ENCODE measurements at regions not wholly inside any gene's neighbourhood (a gene's known extent, or its start where the extent isn't known, plus 50 kb on each side); places are given as distances from the start of the nearest gene placed in this dataset.

- no peak for TF ChIP-seq EZH2 (IDR thresholded peaks at IDR 0.05; ENCODE audit: insufficient read depth, low read length)
- TF ChIP-seq, protein P1, sequence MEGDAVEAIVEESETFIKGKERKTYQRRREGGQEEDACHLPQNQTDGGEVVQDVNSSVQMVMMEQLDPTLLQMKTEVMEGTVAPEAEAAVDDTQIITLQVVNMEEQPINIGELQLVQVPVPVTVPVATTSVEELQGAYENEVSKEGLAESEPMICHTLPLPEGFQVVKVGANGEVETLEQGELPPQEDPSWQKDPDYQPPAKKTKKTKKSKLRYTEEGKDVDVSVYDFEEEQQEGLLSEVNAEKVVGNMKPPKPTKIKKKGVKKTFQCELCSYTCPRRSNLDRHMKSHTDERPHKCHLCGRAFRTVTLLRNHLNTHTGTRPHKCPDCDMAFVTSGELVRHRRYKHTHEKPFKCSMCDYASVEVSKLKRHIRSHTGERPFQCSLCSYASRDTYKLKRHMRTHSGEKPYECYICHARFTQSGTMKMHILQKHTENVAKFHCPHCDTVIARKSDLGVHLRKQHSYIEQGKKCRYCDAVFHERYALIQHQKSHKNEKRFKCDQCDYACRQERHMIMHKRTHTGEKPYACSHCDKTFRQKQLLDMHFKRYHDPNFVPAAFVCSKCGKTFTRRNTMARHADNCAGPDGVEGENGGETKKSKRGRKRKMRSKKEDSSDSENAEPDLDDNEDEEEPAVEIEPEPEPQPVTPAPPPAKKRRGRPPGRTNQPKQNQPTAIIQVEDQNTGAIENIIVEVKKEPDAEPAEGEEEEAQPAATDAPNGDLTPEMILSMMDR (IDR thresholded peaks at IDR 0.05; ENCODE audit: insufficient read depth, low read depth, low read length) = no peak
- no peak for FAIRE-seq
- H3K79me2 ChIP-seq (ENCODE audit: insufficient read depth, low read length) = no peaks in the 10 kb centered on the region
- no peak overlapping the region for H3K9ac ChIP-seq (ENCODE audit: low read length)
- no peak overlapping the region for H2AFZ ChIP-seq (ENCODE audit: low read depth, low read length)
- H3K27ac Mint-ChIP-seq (ENCODE audit: unreplicated experiment) = peak overlapping the region; percentile 37
- H3K4me1 Mint-ChIP-seq (ENCODE audit: low read depth, unreplicated experiment) = peaks cover 1% of the 10 kb centered on the region
- H3K4me1 ChIP-seq (ENCODE audit: insufficient read depth, low read length) = no peaks in the 10 kb centered on the region
- H3K27me3 ChIP-seq (ENCODE audit: insufficient read depth, low read length) = no peaks in the 10 kb centered on the region
- H3K27me3 Mint-ChIP-seq (ENCODE audit: low read depth, unreplicated experiment) = no peaks in the 10 kb centered on the region
- no peak overlapping the region for H3K4me3 Mint-ChIP-seq (ENCODE audit: unreplicated experiment)
- H4K20me1 ChIP-seq (ENCODE audit: insufficient read depth, low read length) = no peaks in the 10 kb centered on the region
- H3K4me2 ChIP-seq (ENCODE audit: low read length) = no peak overlapping the region
- peak; percentile 1 for DNase-seq (ENCODE audit: low read depth)
- H3K4me3 ChIP-seq (ENCODE audit: insufficient read depth, low read depth, low read length) = no peak overlapping the region
- no peaks in the 10 kb centered on the region for H3K9me3 ChIP-seq (ENCODE audit: insufficient read depth, low read depth, low read length)
- no peak overlapping the region for H3K27ac ChIP-seq (ENCODE audit: low read depth, low read length)
- H3K36me3 Mint-ChIP-seq (ENCODE audit: low read depth, unreplicated experiment) = no peaks in the 10 kb centered on the region
- H3K36me3 ChIP-seq (ENCODE audit: insufficient read depth, low read length) = no peaks in the 10 kb centered on the region
- H3K9me3 Mint-ChIP-seq (ENCODE audit: unreplicated experiment) = peaks cover 9% of the 10 kb centered on the region
Observed at GRCh38 chr11:39570526-39570925, 1888.9 kb downstream of the LRRC4C start.

DNA sequence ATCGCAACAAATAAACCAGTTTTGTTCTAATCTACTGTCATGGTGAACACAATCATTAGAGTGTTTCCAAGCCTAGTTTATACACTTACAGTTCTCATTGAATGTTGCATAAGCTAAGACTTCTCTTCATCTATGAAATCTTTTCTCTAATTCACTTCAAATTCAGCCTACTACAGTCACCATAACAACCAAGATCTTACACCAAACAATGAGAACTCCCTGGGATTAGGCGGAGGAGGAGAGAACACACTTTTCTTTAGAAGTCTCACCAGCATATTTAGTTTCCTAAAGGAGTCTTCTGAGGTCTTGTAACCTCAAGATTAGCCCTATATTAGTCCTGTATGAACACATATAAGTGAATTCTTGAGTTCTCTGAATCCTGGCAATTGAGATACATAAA, 1889.7 kb downstream of the LRRC4C start:
- no peak overlapping the region for H3K9ac ChIP-seq (ENCODE audit: low read length)
- no peak for FAIRE-seq
- no peaks in the 10 kb centered on the region for H3K4me1 ChIP-seq (ENCODE audit: insufficient read depth, low read length)
- H4K20me1 ChIP-seq (ENCODE audit: insufficient read depth, low read length) = no peaks in the 10 kb centered on the region
- no peak overlapping the region for H3K4me2 ChIP-seq (ENCODE audit: low read length)
- no peaks in the 10 kb centered on the region for H3K79me2 ChIP-seq (ENCODE audit: insufficient read depth, low read length)
- TF ChIP-seq, protein P1 (IDR thresholded peaks at IDR 0.05; ENCODE audit: insufficient read depth, low read depth, low read length) = no peak
- TF ChIP-seq EZH2 (IDR thresholded peaks at IDR 0.05; ENCODE audit: insufficient read depth, low read length) = no peak
- Mint-ChIP-seq H3K27ac (ENCODE audit: unreplicated experiment) (no peak overlapping the region), H3K36me3 (ENCODE audit: low read depth, unreplicated experiment) (no peaks in the 10 kb centered on the region), H3K9me3 (ENCODE audit: unreplicated experiment) (peaks cover 9% of the 10 kb centered on the region), H3K4me3 (ENCODE audit: unreplicated experiment) (no peak overlapping the region), H3K4me1 (ENCODE audit: low read depth, unreplicated experiment) (peaks cover 1% of the 10 kb centered on the region), H3K27me3 (ENCODE audit: low read depth, unreplicated experiment) (no peaks in the 10 kb centered on the region)
- H3K9me3 ChIP-seq (ENCODE audit: insufficient read depth, low read depth, low read length) = no peaks in the 10 kb centered on the region
- H3K27ac ChIP-seq (ENCODE audit: low read depth, low read length) = no peak overlapping the region
- H3K36me3 ChIP-seq (ENCODE audit: insufficient read depth, low read length) = no peaks in the 10 kb centered on the region
- no peaks in the 10 kb centered on the region for H3K27me3 ChIP-seq (ENCODE audit: insufficient read depth, low read length)
- H3K4me3 ChIP-seq (ENCODE audit: insufficient read depth, low read depth, low read length) = no peak overlapping the region
- DNase-seq (ENCODE audit: low read depth) = no peak
- no peak overlapping the region for H2AFZ ChIP-seq (ENCODE audit: low read depth, low read length)

DNA sequence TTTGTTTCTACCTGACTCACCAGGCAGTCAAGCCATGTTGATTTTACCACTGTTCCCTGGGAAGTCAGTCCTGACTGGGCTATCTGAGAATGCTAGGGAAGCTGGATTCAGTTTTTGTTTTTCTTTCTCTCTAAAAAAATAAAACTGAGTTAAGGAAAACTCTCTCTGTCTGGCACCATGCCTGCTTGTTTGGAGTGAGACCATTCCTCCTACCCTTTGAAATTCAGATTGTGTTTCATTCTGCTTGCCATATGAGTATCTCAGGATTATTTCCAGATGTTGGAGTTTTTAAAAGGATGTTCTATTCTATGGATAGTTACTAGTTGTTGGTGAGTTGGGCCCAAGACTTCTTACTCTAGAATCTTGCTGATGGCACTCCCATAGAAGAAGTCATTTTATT, 1917.0 kb downstream of the LRRC4C start:
- Histone ChIP-seq H4K20me1 (ENCODE audit: insufficient read depth, low read length) (no peaks in the 10 kb centered on the region), H2AFZ (ENCODE audit: low read depth, low read length) (no peak overlapping the region), H3K27ac (ENCODE audit: low read depth, low read length) (no peak overlapping the region), H3K9ac (ENCODE audit: low read length) (no peak overlapping the region), H3K36me3 (ENCODE audit: insufficient read depth, low read length) (no peaks in the 10 kb centered on the region), H3K27me3 (ENCODE audit: insufficient read depth, low read length) (no peaks in the 10 kb centered on the region), H3K9me3 (ENCODE audit: insufficient read depth, low read depth, low read length) (no peaks in the 10 kb centered on the region), H3K4me3 (ENCODE audit: insufficient read depth, low read depth, low read length) (no peak overlapping the region), H3K4me1 (ENCODE audit: insufficient read depth, low read length) (no peaks in the 10 kb centered on the region), H3K79me2 (ENCODE audit: insufficient read depth, low read length) (no peaks in the 10 kb centered on the region), H3K4me2 (ENCODE audit: low read length) (no peak overlapping the region)
- Mint-ChIP-seq H3K36me3 (ENCODE audit: low read depth, unreplicated experiment) (no peaks in the 10 kb centered on the region), H3K27ac (ENCODE audit: unreplicated experiment) (peak overlapping the region; percentile 76), H3K27me3 (ENCODE audit: low read depth, unreplicated experiment) (no peaks in the 10 kb centered on the region), H3K4me1 (ENCODE audit: low read depth, unreplicated experiment) (peaks cover 7% of the 10 kb centered on the region), H3K4me3 (ENCODE audit: unreplicated experiment) (no peak overlapping the region), H3K9me3 (ENCODE audit: unreplicated experiment) (no peaks in the 10 kb centered on the region)
- FAIRE-seq = no peak
- no peak for DNase-seq (ENCODE audit: low read depth)
- TF ChIP-seq, protein P1 (IDR thresholded peaks at IDR 0.05; ENCODE audit: insufficient read depth, low read depth, low read length) = no peak
